ENCODE measurements at regions not wholly inside any gene's neighbourhood (a gene's known extent, or its start where the extent isn't known, plus 50 kb on each side); places are given as distances from the start of the nearest gene placed in this dataset.

- TF ChIP-seq CTCF (conservative IDR thresholded peaks at IDR 0.05) (no peak), ZFX (IDR thresholded peaks at IDR 0.05) (no peak)
Measured at GRCh38 chr6:82786248-82786647, 279.4 kb downstream of the UBE3D start.

Measured in C4-2B (cell line).